ENCODE measurements at regions not wholly inside any gene's neighbourhood (a gene's known extent, or its start where the extent isn't known, plus 50 kb on each side); places are given as distances from the start of the nearest gene placed in this dataset.

- no TSS peak for BruUV-seq (replicated peaks)
- no peaks in the 10 kb centered on the region for H4K20me1 ChIP-seq (ENCODE audit: insufficient read depth)
- RAD21 ChIA-PET (ENCODE audit: low non-redundant PET in 1 of 2, low total read pairs in 2 of 2, uncharacterized antibody in 2 of 2, unreplicated experiment in 2 of 2), result no interaction called here
- no peak overlapping the region for H3K4me2 ChIP-seq (ENCODE audit: low read length)
- H3K9me3 ChIP-seq (ENCODE audit: control insufficient read depth in 1 of 2, insufficient read depth in 1 of 2, low read depth in 1 of 2, low read length in 2 of 2), result no peaks in the 10 kb centered on the region
- no peak overlapping the region for H3K27ac ChIP-seq (ENCODE audit: low read depth, low read length)
- intact Hi-C loops (cut with micrococcal nuclease), result no loop called here
- CTCF ChIA-PET, result no interaction called here
- H2AFZ ChIP-seq (ENCODE audit: low read depth, low read length, poor library complexity, severe bottlenecking), result no peak overlapping the region
- ATAC-seq (no peak), DNase-seq (ENCODE audit: low read depth, low spot score) (no peak)
- no peak overlapping the region for H3K9ac ChIP-seq (ENCODE audit: low read length)
- no peaks in the 10 kb centered on the region for H3K9me2 ChIP-seq (ENCODE audit: insufficient read depth)
- TF ChIP-seq, protein P1, sequence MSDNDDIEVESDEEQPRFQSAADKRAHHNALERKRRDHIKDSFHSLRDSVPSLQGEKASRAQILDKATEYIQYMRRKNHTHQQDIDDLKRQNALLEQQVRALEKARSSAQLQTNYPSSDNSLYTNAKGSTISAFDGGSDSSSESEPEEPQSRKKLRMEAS (IDR thresholded peaks at IDR 0.05), result no peak
- TF ChIP-seq CBX3 (IDR thresholded peaks at IDR 0.05; ENCODE audit: low read depth) (no peak), ZBTB33 (IDR thresholded peaks at IDR 0.05; ENCODE audit: extremely low read depth, insufficient replicate concordance, low read length) (no peak), REST (IDR thresholded peaks at IDR 0.05; ENCODE audit: low read depth) (no peak), TCF7L2 (IDR thresholded peaks at IDR 0.05; ENCODE audit: borderline replicate concordance, extremely low read depth, insufficient read depth, insufficient read length) (no peak), FOSL1 (IDR thresholded peaks at IDR 0.05; ENCODE audit: low read depth) (no peak), SP1 (IDR thresholded peaks at IDR 0.05; ENCODE audit: low read depth) (no peak), SRF (IDR thresholded peaks at IDR 0.05; ENCODE audit: low read depth) (no peak)
- POLR2A ChIA-PET, result no interaction called here
- no peaks in the 10 kb centered on the region for H3K79me2 ChIP-seq (ENCODE audit: insufficient read depth, low read length)
- H3K4me1 ChIP-seq (ENCODE audit: control insufficient read depth in 1 of 2, insufficient read depth in 2 of 2, low read length in 2 of 2), result no peaks in the 10 kb centered on the region
- no peaks in the 10 kb centered on the region for H3K27me3 ChIP-seq (ENCODE audit: insufficient read depth, low read length)
- no peaks in the 10 kb centered on the region for H3K36me3 ChIP-seq (ENCODE audit: control insufficient read depth in 1 of 2, insufficient read depth in 2 of 2, low read length in 2 of 2)
- no peak overlapping the region for H3K4me3 ChIP-seq (replicated peaks in 1 of 2; ENCODE audit: low read depth in 1 of 2, low read length in 2 of 2)
Measured at GRCh38 chr6:41441598-41442351, 104.4 kb upstream of the FOXP4 start.

All from HCT116 (cell line).